A549 (cell line): ENCODE measurements at regions not wholly inside any gene's neighbourhood (a gene's known extent, or its start where the extent isn't known, plus 50 kb on each side); places are given as distances from the start of the nearest gene placed in this dataset.

ENCODE experiments used
- ATAC-seq, 2 experiments: fragments of 200-7000 bp in 1 of 2; fragments of >200 bp in 1 of 2; cut with Nextera tagmentation in 1 of 2; cut with Tn5 transposase in 1 of 2; 3 replicates each; pipeline versions ENCODE4 v1.8.0 to v1.9.1; 2018 to 2020; ENCODE audit warnings: mild to moderate bottlenecking in 1 of 2, moderate library complexity in 1 of 2
- CTCF ChIA-PET: fragments of 300-600 bp; sonication (Branson Sonifier 250); formaldehyde crosslinking; extraction: SDS; loops from one replicate; lab custom pipeline; 2021; ENCODE audit warnings: antibody characterized with exemption, inconsistent platforms; lab: Yijun Ruan, JAX
- POLR2A ChIA-PET: fragments of 350-600 bp; formaldehyde crosslinking; extraction: SDS; loops from one replicate; lab custom pipeline; 2021; ENCODE audit warnings: antibody characterized with exemption, inconsistent platforms; lab: Yijun Ruan, JAX
- DNase-seq, 2 experiments: peaks; one replicate each; pipeline versions ENCODE4 v3.0.0 to v3.0.0-alpha.2; 2011 to 2016; ENCODE audit warnings: low read depth in 1 of 2, low spot score in 1 of 2
- FAIRE-seq: peaks from 2 replicates; lab custom pipeline; 2011; peaks lifted over from hg19 to GRCh38; lab: Jason Lieb, UNC
- H3K27ac ChIP-seq, 2 experiments: fragments of >200 bp; sonication (Bioruptor Twin); formaldehyde crosslinking; 3 replicates each; pipeline ENCODE4 v1.5.1; 2016 to 2017
- H3K4me1 ChIP-seq: fragments of >200 bp; sonication (Bioruptor Twin); formaldehyde crosslinking; 3 replicates; pipeline ENCODE4 v1.6.1; 2016
- H3K4me2 ChIP-seq: fragments of >200 bp; sonication (Bioruptor Twin); formaldehyde crosslinking; 3 replicates; pipeline ENCODE4 v1.6.1; 2016
- H3K4me3 ChIP-seq: fragments of >200 bp; sonication (Bioruptor Twin); formaldehyde crosslinking; 3 replicates; pipeline ENCODE4 v1.5.1; 2016
- H3K9me3 ChIP-seq: fragments of >200 bp; sonication (Bioruptor Twin); formaldehyde crosslinking; 3 replicates; pipeline ENCODE4 v1.6.1; 2016
- CBX2 ChIP-seq: fragments of 200-600 bp; sonication (generic); IDR thresholded peaks from 2 replicates; pipeline ENCODE4 v1.6.1; 2016; ENCODE audit warnings: low read depth, mild to moderate bottlenecking, borderline replicate concordance
- CHD2 ChIP-seq: fragments of 150-350 bp; IDR thresholded peaks from 2 replicates; pipeline ENCODE4 v1.6.1; 2014; ENCODE audit warnings: low read length; ENCODE audit not compliant: partially characterized antibody
- EHF ChIP-seq: fragments of 250-450 bp; sonication (Bioruptor Pico); IDR thresholded peaks from 2 replicates; pipeline ENCODE4 v1.5.0; 2020; ENCODE audit warnings: mild to moderate bottlenecking
- FOSB ChIP-seq: fragments of 250-450 bp; sonication (Bioruptor Pico); IDR thresholded peaks from 2 replicates; pipeline ENCODE4 v1.5.0; 2020; ENCODE audit warnings: mild to moderate bottlenecking, moderate library complexity
- FOSL2 ChIP-seq, 2 experiments: fragments of 450-650 bp in 1 of 2; fragments of >200 bp in 1 of 2; sonication (Bioruptor Twin) in 1 of 2; formaldehyde crosslinking; IDR thresholded peaks; 2 replicates each; pipeline versions ENCODE4 v1.5.0 to v1.6.1; 2016 to 2020; ENCODE audit warnings: mild to moderate bottlenecking in 1 of 2, moderate library complexity in 1 of 2
- GATA3 ChIP-seq: IDR thresholded peaks from 2 replicates; pipeline ENCODE4 v1.6.1; 2012; ENCODE audit warnings: borderline replicate concordance
- HDAC2 ChIP-seq: fragments of 200-600 bp; sonication (generic); IDR thresholded peaks from 2 replicates; pipeline ENCODE4 v1.6.1; 2016
- HOXB13 ChIP-seq: fragments of 250-450 bp; sonication (Bioruptor Pico); IDR thresholded peaks from 2 replicates; pipeline ENCODE4 v1.5.0; 2020; ENCODE audit warnings: low read depth, mild to moderate bottlenecking, moderate library complexity
- MYC ChIP-seq: IDR thresholded peaks from 2 replicates; pipeline ENCODE4 v1.6.1; 2012; ENCODE audit warnings: mild to moderate bottlenecking, inconsistent platforms, low read length, improper control_type of control experiment, borderline replicate concordance
- NPAS2 ChIP-seq: fragments of 250-450 bp; sonication (Bioruptor Pico); IDR thresholded peaks from 2 replicates; pipeline ENCODE4 v1.8.0; 2022; ENCODE audit warnings: mild to moderate bottlenecking, moderate library complexity, borderline replicate concordance
- NR3C1 ChIP-seq: fragments of >200 bp; sonication (Bioruptor Twin); formaldehyde crosslinking; IDR thresholded peaks from 3 replicates; pipeline ENCODE4 v1.6.1; 2017
- PHF8 ChIP-seq: fragments of 200-600 bp; sonication (generic); IDR thresholded peaks from 2 replicates; pipeline ENCODE4 v1.6.1; 2016; ENCODE audit warnings: low read depth, mild to moderate bottlenecking, antibody characterized with exemption, moderate library complexity, borderline replicate concordance
- RNF2 ChIP-seq: fragments of 200-600 bp; sonication (generic); IDR thresholded peaks from 2 replicates; pipeline ENCODE4 v1.6.1; 2016; ENCODE audit warnings: low read depth, mild to moderate bottlenecking, antibody characterized with exemption, moderate library complexity, borderline replicate concordance
- SREBF2 ChIP-seq: fragments of 450-650 bp; IDR thresholded peaks from 2 replicates; pipeline ENCODE4 v1.6.1; 2014; ENCODE audit warnings: mild to moderate bottlenecking, moderate library complexity
- TP53 ChIP-seq: fragments of 250-450 bp; sonication (Bioruptor Pico); IDR thresholded peaks from 2 replicates; pipeline ENCODE4 v1.5.0; 2021; ENCODE audit warnings: mild to moderate bottlenecking, moderate library complexity
- ZC3H11A ChIP-seq: fragments of 450-650 bp; IDR thresholded peaks from 2 replicates; pipeline ENCODE4 v1.6.1; 2014; ENCODE audit warnings: antibody characterized with exemption, mild to moderate bottlenecking
- ZSCAN20 ChIP-seq: fragments of 250-450 bp; sonication (Bioruptor Pico); IDR thresholded peaks from 2 replicates; pipeline ENCODE4 v1.8.0; 2022; ENCODE audit warnings: mild to moderate bottlenecking, moderate library complexity
- WGBS: methylation state at CpG from one replicate; pipeline ENCODE4 v1.1.6; 2017; ENCODE audit errors: missing lambda C conversion rate; 5-methylcytosine and 5-hydroxymethylcytosine counted together
- TF ChIP-seq, protein P1 (sequence below): fragments of 200-600 bp; sonication (generic); IDR thresholded peaks from 2 replicates; pipeline ENCODE4 v1.6.1; 2016; ENCODE audit warnings: antibody characterized with exemption, mild to moderate bottlenecking, moderate library complexity
- TF ChIP-seq, protein P2 (sequence below): fragments of 150-350 bp; IDR thresholded peaks from 2 replicates; pipeline ENCODE4 v1.6.1; 2014; ENCODE audit warnings: low read depth, mild to moderate bottlenecking, low read length
- TF ChIP-seq, protein P3 (sequence below): fragments of 450-650 bp; IDR thresholded peaks from 2 replicates; pipeline ENCODE4 v1.6.1; 2014; ENCODE audit warnings: antibody characterized with exemption
- TF ChIP-seq, protein P4 (sequence below): fragments of >200 bp; sonication (Bioruptor Twin); formaldehyde crosslinking; IDR thresholded peaks from 3 replicates; pipeline ENCODE4 v1.5.1; 2016
- TF ChIP-seq, protein P5 (sequence below): IDR thresholded peaks from 2 replicates; pipeline ENCODE4 v1.6.1; 2012; ENCODE audit warnings: low read depth, borderline replicate concordance
- TF ChIP-seq, protein P6 (sequence below): fragments of 250-450 bp; sonication (Bioruptor Pico); IDR thresholded peaks from 2 replicates; pipeline ENCODE4 v1.5.0; 2021; ENCODE audit warnings: mild to moderate bottlenecking, moderate library complexity, borderline replicate concordance
- TF ChIP-seq, protein P7 (sequence below): fragments of >200 bp; sonication (Bioruptor Twin); formaldehyde crosslinking; IDR thresholded peaks from 2 replicates; pipeline ENCODE4 v1.6.1; 2016

DNA sequence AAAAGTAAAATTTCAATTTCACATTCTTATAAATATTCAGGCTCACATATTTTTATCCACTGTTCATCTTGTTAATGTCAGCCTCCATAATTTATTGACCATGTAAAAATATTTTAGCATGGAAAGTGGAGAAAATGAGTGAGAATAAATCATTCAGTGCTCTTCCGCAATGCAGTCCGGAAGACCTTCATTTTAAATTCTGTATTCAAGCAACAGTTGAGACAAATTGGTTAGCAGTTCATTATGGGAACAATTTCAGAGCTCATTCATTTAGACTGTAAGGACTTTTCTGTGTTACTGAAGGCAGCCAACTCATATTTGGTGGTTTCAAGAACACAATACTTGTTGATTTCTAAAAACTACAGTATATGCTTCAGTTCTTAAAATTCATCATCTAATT is 97.8 kb downstream of the TYW3 start:
- H3K4me3 ChIP-seq = no peak overlapping the region
- ChIA-PET POLR2A (no interaction called here), CTCF (no interaction called here)
- no peak for ATAC-seq
- 89% methylated on average over 2 of the region's 2 CpGs for WGBS
- no peak overlapping the region for H3K4me2 ChIP-seq
- H3K9me3 ChIP-seq = no peaks in the 10 kb centered on the region
- H3K27ac ChIP-seq = no peak overlapping the region
- no peak for DNase-seq
- TF ChIP-seq NR3C1 (no peak), HDAC2 (no peak), HOXB13 (CRISPR knock-in tag) (no peak), TP53 (CRISPR knock-in tag) (no peak), FOSL2 (IDR thresholded peaks at IDR 0.05) (no peak), FOSL2 (CRISPR knock-in tag; IDR thresholded peaks at IDR 0.05) (no peak), CBX2 (no peak), CHD2 (no peak), SREBF2 (no peak), FOSB (CRISPR knock-in tag) (no peak), MYC (no peak), ZSCAN20 (no peak), GATA3 (no peak), EHF (no peak), ZC3H11A (no peak)
- TF ChIP-seq, protein P1, sequence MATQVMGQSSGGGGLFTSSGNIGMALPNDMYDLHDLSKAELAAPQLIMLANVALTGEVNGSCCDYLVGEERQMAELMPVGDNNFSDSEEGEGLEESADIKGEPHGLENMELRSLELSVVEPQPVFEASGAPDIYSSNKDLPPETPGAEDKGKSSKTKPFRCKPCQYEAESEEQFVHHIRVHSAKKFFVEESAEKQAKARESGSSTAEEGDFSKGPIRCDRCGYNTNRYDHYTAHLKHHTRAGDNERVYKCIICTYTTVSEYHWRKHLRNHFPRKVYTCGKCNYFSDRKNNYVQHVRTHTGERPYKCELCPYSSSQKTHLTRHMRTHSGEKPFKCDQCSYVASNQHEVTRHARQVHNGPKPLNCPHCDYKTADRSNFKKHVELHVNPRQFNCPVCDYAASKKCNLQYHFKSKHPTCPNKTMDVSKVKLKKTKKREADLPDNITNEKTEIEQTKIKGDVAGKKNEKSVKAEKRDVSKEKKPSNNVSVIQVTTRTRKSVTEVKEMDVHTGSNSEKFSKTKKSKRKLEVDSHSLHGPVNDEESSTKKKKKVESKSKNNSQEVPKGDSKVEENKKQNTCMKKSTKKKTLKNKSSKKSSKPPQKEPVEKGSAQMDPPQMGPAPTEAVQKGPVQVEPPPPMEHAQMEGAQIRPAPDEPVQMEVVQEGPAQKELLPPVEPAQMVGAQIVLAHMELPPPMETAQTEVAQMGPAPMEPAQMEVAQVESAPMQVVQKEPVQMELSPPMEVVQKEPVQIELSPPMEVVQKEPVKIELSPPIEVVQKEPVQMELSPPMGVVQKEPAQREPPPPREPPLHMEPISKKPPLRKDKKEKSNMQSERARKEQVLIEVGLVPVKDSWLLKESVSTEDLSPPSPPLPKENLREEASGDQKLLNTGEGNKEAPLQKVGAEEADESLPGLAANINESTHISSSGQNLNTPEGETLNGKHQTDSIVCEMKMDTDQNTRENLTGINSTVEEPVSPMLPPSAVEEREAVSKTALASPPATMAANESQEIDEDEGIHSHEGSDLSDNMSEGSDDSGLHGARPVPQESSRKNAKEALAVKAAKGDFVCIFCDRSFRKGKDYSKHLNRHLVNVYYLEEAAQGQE = no peak
- TF ChIP-seq, protein P2, sequence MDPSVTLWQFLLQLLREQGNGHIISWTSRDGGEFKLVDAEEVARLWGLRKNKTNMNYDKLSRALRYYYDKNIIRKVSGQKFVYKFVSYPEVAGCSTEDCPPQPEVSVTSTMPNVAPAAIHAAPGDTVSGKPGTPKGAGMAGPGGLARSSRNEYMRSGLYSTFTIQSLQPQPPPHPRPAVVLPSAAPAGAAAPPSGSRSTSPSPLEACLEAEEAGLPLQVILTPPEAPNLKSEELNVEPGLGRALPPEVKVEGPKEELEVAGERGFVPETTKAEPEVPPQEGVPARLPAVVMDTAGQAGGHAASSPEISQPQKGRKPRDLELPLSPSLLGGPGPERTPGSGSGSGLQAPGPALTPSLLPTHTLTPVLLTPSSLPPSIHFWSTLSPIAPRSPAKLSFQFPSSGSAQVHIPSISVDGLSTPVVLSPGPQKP = no peak
- TF ChIP-seq, protein P3, sequence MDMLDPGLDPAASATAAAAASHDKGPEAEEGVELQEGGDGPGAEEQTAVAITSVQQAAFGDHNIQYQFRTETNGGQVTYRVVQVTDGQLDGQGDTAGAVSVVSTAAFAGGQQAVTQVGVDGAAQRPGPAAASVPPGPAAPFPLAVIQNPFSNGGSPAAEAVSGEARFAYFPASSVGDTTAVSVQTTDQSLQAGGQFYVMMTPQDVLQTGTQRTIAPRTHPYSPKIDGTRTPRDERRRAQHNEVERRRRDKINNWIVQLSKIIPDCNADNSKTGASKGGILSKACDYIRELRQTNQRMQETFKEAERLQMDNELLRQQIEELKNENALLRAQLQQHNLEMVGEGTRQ = no peak
- TF ChIP-seq, protein P4, sequence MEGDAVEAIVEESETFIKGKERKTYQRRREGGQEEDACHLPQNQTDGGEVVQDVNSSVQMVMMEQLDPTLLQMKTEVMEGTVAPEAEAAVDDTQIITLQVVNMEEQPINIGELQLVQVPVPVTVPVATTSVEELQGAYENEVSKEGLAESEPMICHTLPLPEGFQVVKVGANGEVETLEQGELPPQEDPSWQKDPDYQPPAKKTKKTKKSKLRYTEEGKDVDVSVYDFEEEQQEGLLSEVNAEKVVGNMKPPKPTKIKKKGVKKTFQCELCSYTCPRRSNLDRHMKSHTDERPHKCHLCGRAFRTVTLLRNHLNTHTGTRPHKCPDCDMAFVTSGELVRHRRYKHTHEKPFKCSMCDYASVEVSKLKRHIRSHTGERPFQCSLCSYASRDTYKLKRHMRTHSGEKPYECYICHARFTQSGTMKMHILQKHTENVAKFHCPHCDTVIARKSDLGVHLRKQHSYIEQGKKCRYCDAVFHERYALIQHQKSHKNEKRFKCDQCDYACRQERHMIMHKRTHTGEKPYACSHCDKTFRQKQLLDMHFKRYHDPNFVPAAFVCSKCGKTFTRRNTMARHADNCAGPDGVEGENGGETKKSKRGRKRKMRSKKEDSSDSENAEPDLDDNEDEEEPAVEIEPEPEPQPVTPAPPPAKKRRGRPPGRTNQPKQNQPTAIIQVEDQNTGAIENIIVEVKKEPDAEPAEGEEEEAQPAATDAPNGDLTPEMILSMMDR = no peak
- H3K4me1 ChIP-seq = no peaks in the 10 kb centered on the region
- FAIRE-seq = no peak

DNA sequence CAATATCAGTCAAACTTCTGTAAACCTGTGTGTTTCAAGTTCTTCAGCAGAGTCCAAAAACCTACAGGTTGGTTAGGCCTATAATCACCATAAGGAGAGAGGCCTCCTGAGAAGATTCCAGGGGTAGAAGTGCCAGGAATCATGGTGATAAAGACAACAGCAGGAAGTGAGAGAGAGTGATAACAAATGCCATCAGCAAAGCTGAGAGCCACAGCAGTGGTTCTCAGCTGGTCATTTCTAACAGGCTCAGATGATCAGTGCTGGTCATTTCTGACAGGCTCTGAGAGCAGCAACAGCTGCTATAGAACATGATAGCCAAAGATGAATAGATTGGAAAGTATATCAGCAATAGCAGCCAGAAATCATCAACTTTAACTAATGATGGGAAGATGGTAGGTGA is 101.3 kb downstream of the TYW3 start:
- DNase-seq (no peak), ATAC-seq (no peak), FAIRE-seq (no peak)
- Histone ChIP-seq H3K4me3 (no peak overlapping the region), H3K4me1 (no peaks in the 10 kb centered on the region), H3K9me3 (no peaks in the 10 kb centered on the region), H3K27ac (no peak overlapping the region), H3K4me2 (no peak overlapping the region)
- POLR2A ChIA-PET = no interaction called here
- CTCF ChIA-PET = no interaction called here
- TF ChIP-seq, protein P2 = no peak
- TF ChIP-seq PHF8 (no peak), RNF2 (no peak), GATA3 (no peak), NPAS2 (no peak), EHF (no peak), FOSB (CRISPR knock-in tag) (no peak), CBX2 (no peak)
- TF ChIP-seq, protein P5, sequence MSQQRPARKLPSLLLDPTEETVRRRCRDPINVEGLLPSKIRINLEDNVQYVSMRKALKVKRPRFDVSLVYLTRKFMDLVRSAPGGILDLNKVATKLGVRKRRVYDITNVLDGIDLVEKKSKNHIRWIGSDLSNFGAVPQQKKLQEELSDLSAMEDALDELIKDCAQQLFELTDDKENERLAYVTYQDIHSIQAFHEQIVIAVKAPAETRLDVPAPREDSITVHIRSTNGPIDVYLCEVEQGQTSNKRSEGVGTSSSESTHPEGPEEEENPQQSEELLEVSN = no peak
- TF ChIP-seq, protein P3 = no peak
- TF ChIP-seq, protein P6, sequence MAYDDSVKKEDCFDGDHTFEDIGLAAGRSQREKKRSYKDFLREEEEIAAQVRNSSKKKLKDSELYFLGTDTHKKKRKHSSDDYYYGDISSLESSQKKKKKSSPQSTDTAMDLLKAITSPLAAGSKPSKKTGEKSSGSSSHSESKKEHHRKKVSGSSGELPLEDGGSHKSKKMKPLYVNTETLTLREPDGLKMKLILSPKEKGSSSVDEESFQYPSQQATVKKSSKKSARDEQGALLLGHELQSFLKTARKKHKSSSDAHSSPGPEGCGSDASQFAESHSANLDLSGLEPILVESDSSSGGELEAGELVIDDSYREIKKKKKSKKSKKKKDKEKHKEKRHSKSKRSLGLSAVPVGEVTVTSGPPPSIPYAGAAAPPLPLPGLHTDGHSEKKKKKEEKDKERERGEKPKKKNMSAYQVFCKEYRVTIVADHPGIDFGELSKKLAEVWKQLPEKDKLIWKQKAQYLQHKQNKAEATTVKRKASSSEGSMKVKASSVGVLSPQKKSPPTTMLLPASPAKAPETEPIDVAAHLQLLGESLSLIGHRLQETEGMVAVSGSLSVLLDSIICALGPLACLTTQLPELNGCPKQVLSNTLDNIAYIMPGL (CRISPR knock-in tag) = no peak
- TF ChIP-seq, protein P7, sequence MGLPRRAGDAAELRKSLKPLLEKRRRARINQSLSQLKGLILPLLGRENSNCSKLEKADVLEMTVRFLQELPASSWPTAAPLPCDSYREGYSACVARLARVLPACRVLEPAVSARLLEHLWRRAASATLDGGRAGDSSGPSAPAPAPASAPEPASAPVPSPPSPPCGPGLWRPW = no peak
